RWPE2 (cell line): ENCODE measurements at regions not wholly inside any gene's neighbourhood (a gene's known extent, or its start where the extent isn't known, plus 50 kb on each side); places are given as distances from the start of the nearest gene placed in this dataset.

Experiments
- ATAC-seq: fragments of 200-7000 bp; cut with Tn5 transposase; 3 replicates; pipeline ENCODE4 v1.9.1; 2021; ENCODE audit warnings: low read depth
- DNase-seq: peaks from one replicate; pipeline ENCODE4 v3.0.0-alpha.2; 2020; ENCODE audit warnings: low spot score
- H3K27ac ChIP-seq: fragments of 450-650 bp; 2 replicates; pipeline ENCODE4 v1.5.1; 2017; ENCODE audit warnings: mild to moderate bottlenecking; ENCODE audit not compliant: poor library complexity, severe bottlenecking
- H3K27me3 ChIP-seq: fragments of 250-450 bp; sonication (Bioruptor Pico); 2 replicates; pipeline ENCODE4 v1.5.1; 2021; ENCODE audit warnings: mild to moderate bottlenecking, moderate library complexity; ENCODE audit not compliant: insufficient read depth, poor library complexity, severe bottlenecking
- H3K36me3 ChIP-seq: fragments of 250-450 bp; sonication (Bioruptor Pico); 2 replicates; pipeline ENCODE4 v1.5.1; 2020; ENCODE audit warnings: low read depth, mild to moderate bottlenecking, moderate library complexity
- H3K4me1 ChIP-seq: fragments of 250-450 bp; sonication (Bioruptor Pico); 2 replicates; pipeline ENCODE4 v1.5.1; 2021; ENCODE audit warnings: mild to moderate bottlenecking, moderate library complexity; ENCODE audit not compliant: insufficient read depth, poor library complexity, severe bottlenecking
- H3K4me3 ChIP-seq: fragments of 250-450 bp; sonication (Bioruptor Pico); 2 replicates; pipeline ENCODE4 v1.5.1; 2021; ENCODE audit warnings: mild to moderate bottlenecking, moderate library complexity; ENCODE audit not compliant: severe bottlenecking
- H3K9me3 ChIP-seq: fragments of 250-450 bp; sonication (Bioruptor Pico); 2 replicates; pipeline ENCODE4 v1.5.1; 2021; ENCODE audit warnings: mild to moderate bottlenecking, moderate library complexity; ENCODE audit not compliant: severe bottlenecking
- TF ChIP-seq, protein P1 (sequence below): fragments of 450-650 bp; IDR thresholded peaks from one replicate; pipeline ENCODE4 v1.5.1; 2017; ENCODE audit warnings: mild to moderate bottlenecking, moderate library complexity; ENCODE audit not compliant: poor library complexity, severe bottlenecking

- no peaks in the 10 kb centered on the region for H3K36me3 ChIP-seq
- no peak for ATAC-seq
- DNase-seq: no peak
- no peaks in the 10 kb centered on the region for H3K9me3 ChIP-seq
- H3K27me3 ChIP-seq: no peaks in the 10 kb centered on the region
- H3K4me3 ChIP-seq: no peak overlapping the region
- TF ChIP-seq, protein P1, sequence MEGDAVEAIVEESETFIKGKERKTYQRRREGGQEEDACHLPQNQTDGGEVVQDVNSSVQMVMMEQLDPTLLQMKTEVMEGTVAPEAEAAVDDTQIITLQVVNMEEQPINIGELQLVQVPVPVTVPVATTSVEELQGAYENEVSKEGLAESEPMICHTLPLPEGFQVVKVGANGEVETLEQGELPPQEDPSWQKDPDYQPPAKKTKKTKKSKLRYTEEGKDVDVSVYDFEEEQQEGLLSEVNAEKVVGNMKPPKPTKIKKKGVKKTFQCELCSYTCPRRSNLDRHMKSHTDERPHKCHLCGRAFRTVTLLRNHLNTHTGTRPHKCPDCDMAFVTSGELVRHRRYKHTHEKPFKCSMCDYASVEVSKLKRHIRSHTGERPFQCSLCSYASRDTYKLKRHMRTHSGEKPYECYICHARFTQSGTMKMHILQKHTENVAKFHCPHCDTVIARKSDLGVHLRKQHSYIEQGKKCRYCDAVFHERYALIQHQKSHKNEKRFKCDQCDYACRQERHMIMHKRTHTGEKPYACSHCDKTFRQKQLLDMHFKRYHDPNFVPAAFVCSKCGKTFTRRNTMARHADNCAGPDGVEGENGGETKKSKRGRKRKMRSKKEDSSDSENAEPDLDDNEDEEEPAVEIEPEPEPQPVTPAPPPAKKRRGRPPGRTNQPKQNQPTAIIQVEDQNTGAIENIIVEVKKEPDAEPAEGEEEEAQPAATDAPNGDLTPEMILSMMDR: no peak
- no peak overlapping the region for H3K27ac ChIP-seq
- H3K4me1 ChIP-seq: peaks cover 2% of the 10 kb centered on the region
These were observed 53.2 kb upstream of the ARL4C start for GRCh38 chr2:234550056-234550455.

GRCh38 chr2:234548695-234549420, 52.0 kb upstream of the ARL4C start:
- ATAC-seq (no peak), DNase-seq (no peak)
- Histone ChIP-seq H3K36me3 (no peaks in the 10 kb centered on the region), H3K27ac (no peak overlapping the region), H3K9me3 (no peaks in the 10 kb centered on the region), H3K4me3 (no peak overlapping the region), H3K4me1 (peaks cover 3% of the 10 kb centered on the region), H3K27me3 (no peaks in the 10 kb centered on the region)
- TF ChIP-seq, protein P1: no peak

GRCh38 chr2:234546770-234547169, 49.9 kb upstream of the ARL4C start:
- DNase-seq: no peak
- peaks cover 3% of the 10 kb centered on the region for H3K4me1 ChIP-seq
- TF ChIP-seq, protein P1: no peak

More at GRCh38 chr2:234546770-234547169, 49.9 kb upstream of the ARL4C start:
- ATAC-seq: no peak
- Histone ChIP-seq H3K36me3 (no peaks in the 10 kb centered on the region), H3K9me3 (no peaks in the 10 kb centered on the region), H3K4me3 (no peak overlapping the region), H3K27me3 (no peaks in the 10 kb centered on the region), H3K27ac (no peak overlapping the region)
